ENCODE measurements at regions not wholly inside any gene's neighbourhood (a gene's known extent, or its start where the extent isn't known, plus 50 kb on each side); places are given as distances from the start of the nearest gene placed in this dataset.

DNA sequence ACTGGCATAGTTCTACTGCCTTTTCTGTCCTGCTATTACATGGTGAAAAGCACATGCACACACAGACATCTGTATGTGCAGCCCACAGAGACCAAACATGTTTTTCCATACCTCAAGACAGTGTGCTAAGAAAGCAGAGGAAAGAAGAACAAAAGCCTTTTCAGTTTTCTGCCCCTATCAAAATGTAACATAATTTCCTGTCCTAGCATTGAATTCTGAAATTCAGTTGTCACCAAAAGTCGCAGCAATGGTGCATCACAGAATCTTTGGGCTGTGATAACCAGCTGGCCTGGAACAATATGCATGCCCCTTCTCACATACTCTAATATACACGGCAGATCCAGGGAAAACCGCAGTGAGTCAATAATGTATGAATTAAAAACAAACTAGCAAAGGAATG, 153.8 kb upstream of the RAP2B start:
- TF ChIP-seq EZH2 (IDR thresholded peaks at IDR 0.05; ENCODE audit: low read length, missing control alignments) (no peak), CTCF (conservative IDR thresholded peaks at IDR 0.05 in 1 of 2, IDR thresholded peaks at IDR 0.05 in 1 of 2; ENCODE audit: low read depth in 1 of 2, low read length in 2 of 2) (no peak)

Measured in fibroblast of lung (primary cell).